B cell (primary cell): ENCODE measurements at regions not wholly inside any gene's neighbourhood (a gene's known extent, or its start where the extent isn't known, plus 50 kb on each side); places are given as distances from the start of the nearest gene placed in this dataset.
"Not testable (repeated sequence)": the region's sequence is repeated elsewhere in the genome, so short reads cannot be mapped to it uniquely, and the experiment has no call there.

ENCODE experiments used
- CTCF ChIP-seq: fragments of 200-600 bp; IDR thresholded peaks from one replicate; pipeline ENCODE4 v1.8.0; 2022; ENCODE audit warnings: antibody characterized with exemption, mild to moderate bottlenecking
- EZH2 ChIP-seq: IDR thresholded peaks from 2 replicates; pipeline ENCODE4 v1.6.1; 2012; ENCODE audit warnings: borderline replicate concordance, low read depth, mild to moderate bottlenecking, moderate library complexity, low read length; ENCODE audit not compliant: insufficient read depth, poor library complexity, severe bottlenecking

GRCh38 chr22:44635567-44635966, 66.4 kb upstream of the PRR5 start:
- TF ChIP-seq CTCF, EZH2: not testable (repeated sequence)
